GM19023 (cell line): ENCODE measurements at regions not wholly inside any gene's neighbourhood (a gene's known extent, or its start where the extent isn't known, plus 50 kb on each side); places are given as distances from the start of the nearest gene placed in this dataset.

Experiments
- ATAC-seq: cut with Tn5 transposase; IDR thresholded peaks from one replicate; pipeline ENCODE4 v1.9.1; 2021; ENCODE audit warnings: mild to moderate bottlenecking, moderate library complexity; ENCODE audit not compliant: unreplicated experiment

- ATAC-seq: no peak
Observed at GRCh38 chr14:45400950-45401640, 148.1 kb upstream of the MIS18BP1 start.

GRCh38 chr14:45400509-45400908, 147.5 kb upstream of the MIS18BP1 start:
- ATAC-seq: no peak

- no peak for ATAC-seq
Observed at GRCh38 chr14:45381091-45381490, 128.1 kb upstream of the MIS18BP1 start.

GRCh38 chr14:45377166-45377565, 124.2 kb upstream of the MIS18BP1 start:
- ATAC-seq: no peak

- ATAC-seq: no peak
Observed at GRCh38 chr14:45373877-45374276, 120.9 kb upstream of the MIS18BP1 start.

GRCh38 chr14:45364565-45365156, 111.7 kb upstream of the MIS18BP1 start:
- ATAC-seq: no peak

- no peak for ATAC-seq
Observed at GRCh38 chr14:45362505-45362904, 109.5 kb upstream of the MIS18BP1 start.

GRCh38 chr14:45361727-45362126, 108.7 kb upstream of the MIS18BP1 start:
- ATAC-seq: no peak

GRCh38 chr14:45359746-45360145, 106.7 kb upstream of the MIS18BP1 start:
- ATAC-seq: no peak

GRCh38 chr14:45332360-45332988, 79.5 kb upstream of the MIS18BP1 start:
- ATAC-seq: no peak

- no peak for ATAC-seq
Observed at GRCh38 chr14:45308745-45309397, 55.9 kb upstream of the MIS18BP1 start.
